ENCODE measurements at regions not wholly inside any gene's neighbourhood (a gene's known extent, or its start where the extent isn't known, plus 50 kb on each side); places are given as distances from the start of the nearest gene placed in this dataset.

- TF ChIP-seq, protein P1, sequence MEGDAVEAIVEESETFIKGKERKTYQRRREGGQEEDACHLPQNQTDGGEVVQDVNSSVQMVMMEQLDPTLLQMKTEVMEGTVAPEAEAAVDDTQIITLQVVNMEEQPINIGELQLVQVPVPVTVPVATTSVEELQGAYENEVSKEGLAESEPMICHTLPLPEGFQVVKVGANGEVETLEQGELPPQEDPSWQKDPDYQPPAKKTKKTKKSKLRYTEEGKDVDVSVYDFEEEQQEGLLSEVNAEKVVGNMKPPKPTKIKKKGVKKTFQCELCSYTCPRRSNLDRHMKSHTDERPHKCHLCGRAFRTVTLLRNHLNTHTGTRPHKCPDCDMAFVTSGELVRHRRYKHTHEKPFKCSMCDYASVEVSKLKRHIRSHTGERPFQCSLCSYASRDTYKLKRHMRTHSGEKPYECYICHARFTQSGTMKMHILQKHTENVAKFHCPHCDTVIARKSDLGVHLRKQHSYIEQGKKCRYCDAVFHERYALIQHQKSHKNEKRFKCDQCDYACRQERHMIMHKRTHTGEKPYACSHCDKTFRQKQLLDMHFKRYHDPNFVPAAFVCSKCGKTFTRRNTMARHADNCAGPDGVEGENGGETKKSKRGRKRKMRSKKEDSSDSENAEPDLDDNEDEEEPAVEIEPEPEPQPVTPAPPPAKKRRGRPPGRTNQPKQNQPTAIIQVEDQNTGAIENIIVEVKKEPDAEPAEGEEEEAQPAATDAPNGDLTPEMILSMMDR (IDR thresholded peaks at IDR 0.05) = no peak
- no peak for TF ChIP-seq POLR2A (IDR thresholded peaks at IDR 0.05)
These were observed 151.5 kb upstream of the AGR3 start for GRCh38 chr7:17033245-17033644.
